DOHH2 (cell line): ENCODE measurements at regions not wholly inside any gene's neighbourhood (a gene's known extent, or its start where the extent isn't known, plus 50 kb on each side); places are given as distances from the start of the nearest gene placed in this dataset.

Experiments used
- H3F3A ChIP-seq: fragments of 200-600 bp; sonication (generic), shearing (Covaris generic); 2 replicates; pipeline ENCODE4 v1.6.0; 2016; ENCODE audit warnings: antibody characterized with exemption, mild to moderate bottlenecking; ENCODE audit not compliant: control insufficient read depth, insufficient read depth
- H3K27ac ChIP-seq: fragments of 200-600 bp; sonication (generic); 2 replicates; pipeline ENCODE4 v1.5.1; 2014; ENCODE audit warnings: low read depth, mild to moderate bottlenecking, low read length, moderate library complexity
- H3K27me3 ChIP-seq: fragments of 200-600 bp; sonication (generic); 2 replicates; pipeline ENCODE4 v1.6.1; 2014; ENCODE audit warnings: mild to moderate bottlenecking, low read length, mixed read lengths; ENCODE audit not compliant: control insufficient read depth
- H3K36me3 ChIP-seq: fragments of 200-600 bp; sonication (generic); 2 replicates; pipeline ENCODE4 v1.6.1; 2014; ENCODE audit warnings: mild to moderate bottlenecking, low read length, moderate library complexity, mixed read lengths; ENCODE audit not compliant: control insufficient read depth
- H3K4me1 ChIP-seq: fragments of 200-600 bp; sonication (generic); 2 replicates; pipeline ENCODE4 v1.6.1; 2014; ENCODE audit warnings: mild to moderate bottlenecking, low read length, mixed read lengths; ENCODE audit not compliant: control insufficient read depth
- H3K4me2 ChIP-seq: fragments of 200-600 bp; sonication (generic); 2 replicates; pipeline ENCODE4 v1.6.0; 2014; ENCODE audit warnings: mild to moderate bottlenecking, low read length, moderate library complexity
- H3K4me3 ChIP-seq: fragments of 200-600 bp; sonication (generic); 2 replicates; pipeline ENCODE4 v1.5.1; 2014; ENCODE audit warnings: mild to moderate bottlenecking, low read length, mixed read lengths
- H3K79me2 ChIP-seq: fragments of 200-600 bp; sonication (generic); 2 replicates; pipeline ENCODE4 v1.6.1; 2014; ENCODE audit warnings: mild to moderate bottlenecking, low read length, mixed read lengths; ENCODE audit not compliant: control insufficient read depth
- H3K9me2 ChIP-seq: fragments of 200-600 bp; sonication (generic); replicated peaks from 2 replicates; pipeline ENCODE4 v1.6.1; 2014; ENCODE audit warnings: mild to moderate bottlenecking, low read length, mixed read lengths; ENCODE audit not compliant: control insufficient read depth
- H3K9me3 ChIP-seq: fragments of 200-600 bp; sonication (generic); 2 replicates; pipeline ENCODE4 v1.6.1; 2014; ENCODE audit warnings: antibody characterized with exemption, low read length, mixed read lengths; ENCODE audit not compliant: control insufficient read depth, insufficient read depth
- H4K20me1 ChIP-seq: fragments of 200-600 bp; sonication (generic); 2 replicates; pipeline ENCODE4 v1.6.0; 2014; ENCODE audit warnings: low read depth, mild to moderate bottlenecking, antibody characterized with exemption, low read length, moderate library complexity; ENCODE audit not compliant: control insufficient read depth, insufficient read depth
- CTCF ChIP-seq: fragments of 200-600 bp; sonication (generic); IDR thresholded peaks from one replicate; pipeline ENCODE4 v1.5.1; 2014; ENCODE audit warnings: antibody characterized with exemption, mild to moderate bottlenecking, low read depth, low read length; ENCODE audit not compliant: poor library complexity, severe bottlenecking
- EZH2phosphoT487 ChIP-seq: fragments of 200-600 bp; sonication (generic); IDR thresholded peaks from 2 replicates; pipeline ENCODE4 v1.6.1; 2017; ENCODE audit warnings: borderline replicate concordance, mild to moderate bottlenecking, antibody characterized with exemption, low read length, moderate library complexity, mixed read lengths

GRCh38 chr3:118766306-118766669 lies 268.4 kb downstream of the IGSF11 start:
- H3K9me2 ChIP-seq = no peaks in the 10 kb centered on the region
- H4K20me1 ChIP-seq = no peaks in the 10 kb centered on the region
- H3K27ac ChIP-seq = no peak overlapping the region
- H3K4me1 ChIP-seq = no peaks in the 10 kb centered on the region
- H3F3A ChIP-seq = no peaks in the 10 kb centered on the region
- no peaks in the 10 kb centered on the region for H3K27me3 ChIP-seq
- no peak for TF ChIP-seq EZH2phosphoT487
- TF ChIP-seq CTCF = no peak
- H3K36me3 ChIP-seq = no peaks in the 10 kb centered on the region
- H3K9me3 ChIP-seq = no peaks in the 10 kb centered on the region
- no peaks in the 10 kb centered on the region for H3K79me2 ChIP-seq
- no peak overlapping the region for H3K4me3 ChIP-seq
- H3K4me2 ChIP-seq = no peak overlapping the region

GRCh38 chr3:118772036-118772435 lies 262.6 kb downstream of the IGSF11 start:
- H4K20me1 ChIP-seq = no peaks in the 10 kb centered on the region
- no peak overlapping the region for H3K4me3 ChIP-seq
- H3K4me2 ChIP-seq = no peak overlapping the region
- H3F3A ChIP-seq = no peaks in the 10 kb centered on the region
- H3K9me3 ChIP-seq = no peaks in the 10 kb centered on the region
- TF ChIP-seq EZH2phosphoT487 = no peak
- TF ChIP-seq CTCF = no peak
- no peaks in the 10 kb centered on the region for H3K4me1 ChIP-seq
- no peaks in the 10 kb centered on the region for H3K27me3 ChIP-seq
- H3K79me2 ChIP-seq = no peaks in the 10 kb centered on the region
- no peaks in the 10 kb centered on the region for H3K36me3 ChIP-seq
- H3K27ac ChIP-seq = no peak overlapping the region
- H3K9me2 ChIP-seq = no peaks in the 10 kb centered on the region

- Histone ChIP-seq H4K20me1 (no peaks in the 10 kb centered on the region), H3K9me2 (no peaks in the 10 kb centered on the region), H3F3A (no peaks in the 10 kb centered on the region), H3K4me1 (no peaks in the 10 kb centered on the region), H3K4me2 (no peak overlapping the region), H3K4me3 (no peak overlapping the region), H3K36me3 (no peaks in the 10 kb centered on the region), H3K9me3 (no peaks in the 10 kb centered on the region), H3K27ac (no peak overlapping the region), H3K79me2 (no peaks in the 10 kb centered on the region), H3K27me3 (no peaks in the 10 kb centered on the region)
- TF ChIP-seq CTCF (no peak), EZH2phosphoT487 (no peak)
These were observed 262.1 kb downstream of the IGSF11 start for GRCh38 chr3:118772547-118773011.

- Histone ChIP-seq H3F3A (no peaks in the 10 kb centered on the region), H3K36me3 (no peaks in the 10 kb centered on the region), H3K27me3 (no peaks in the 10 kb centered on the region), H3K9me3 (no peaks in the 10 kb centered on the region), H3K4me2 (no peak overlapping the region), H3K4me1 (no peaks in the 10 kb centered on the region), H3K9me2 (no peaks in the 10 kb centered on the region), H3K27ac (no peak overlapping the region), H3K4me3 (no peak overlapping the region), H4K20me1 (no peaks in the 10 kb centered on the region), H3K79me2 (no peaks in the 10 kb centered on the region)
- TF ChIP-seq EZH2phosphoT487 (no peak), CTCF (no peak)
These were observed 259.6 kb downstream of the IGSF11 start for GRCh38 chr3:118775021-118775420.
